IPS-18a (cell line): ENCODE measurements at regions not wholly inside any gene's neighbourhood (a gene's known extent, or its start where the extent isn't known, plus 50 kb on each side); places are given as distances from the start of the nearest gene placed in this dataset.
"Not testable (repeated sequence)": the region's sequence is repeated elsewhere in the genome, so short reads cannot be mapped to it uniquely, and the experiment has no call there.

Source experiments
- H3K27ac ChIP-seq: one replicate; pipeline ENCODE4 v1.5.1; 2013; ENCODE audit warnings: low read length
- H3K27me3 ChIP-seq: one replicate; pipeline ENCODE4 v1.6.1; 2013; ENCODE audit warnings: mild to moderate bottlenecking, low read length; ENCODE audit not compliant: control insufficient read depth, insufficient read depth
- H3K36me3 ChIP-seq: one replicate; pipeline ENCODE4 v1.6.1; 2013; ENCODE audit warnings: low read depth, low read length; ENCODE audit not compliant: control insufficient read depth
- H3K4me1 ChIP-seq: one replicate; pipeline ENCODE4 v1.6.1; 2013; ENCODE audit warnings: low read depth, low read length; ENCODE audit not compliant: control insufficient read depth
- H3K4me3 ChIP-seq: one replicate; pipeline ENCODE4 v1.5.1; 2013; ENCODE audit warnings: low read length
- H3K9ac ChIP-seq: one replicate; pipeline ENCODE4 v1.6.1; 2013; ENCODE audit warnings: mild to moderate bottlenecking, low read length, moderate library complexity
- H3K9me3 ChIP-seq: one replicate; pipeline ENCODE4 v1.6.1; 2013; ENCODE audit warnings: low read depth, low read length; ENCODE audit not compliant: control insufficient read depth

GRCh38 chr5:14992751-14993458, 121.3 kb upstream of the ANKH start:
- H3K36me3 ChIP-seq, H3K27ac ChIP-seq, H3K4me3 ChIP-seq, H3K9me3 ChIP-seq, H3K4me1 ChIP-seq, H3K27me3 ChIP-seq, H3K9ac ChIP-seq: not testable (repeated sequence)

- Histone ChIP-seq H3K27me3 (no peaks in the 10 kb centered on the region), H3K9ac (no peak overlapping the region), H3K27ac (no peak overlapping the region), H3K9me3 (no peaks in the 10 kb centered on the region), H3K36me3 (no peaks in the 10 kb centered on the region), H3K4me3 (no peak overlapping the region), H3K4me1 (no peaks in the 10 kb centered on the region)
These were observed 116.6 kb upstream of the ANKH start for GRCh38 chr5:14988223-14988622.

- Histone ChIP-seq H3K4me1 (no peaks in the 10 kb centered on the region), H3K27me3 (no peaks in the 10 kb centered on the region), H3K27ac (no peak overlapping the region), H3K9me3 (no peaks in the 10 kb centered on the region), H3K36me3 (no peaks in the 10 kb centered on the region), H3K9ac (no peak overlapping the region), H3K4me3 (no peak overlapping the region)
These were observed 114.8 kb upstream of the ANKH start for GRCh38 chr5:14986413-14986812.

GRCh38 chr5:14983666-14984441, 112.3 kb upstream of the ANKH start:
- Histone ChIP-seq H3K36me3 (no peaks in the 10 kb centered on the region), H3K27ac (no peak overlapping the region), H3K4me3 (no peak overlapping the region), H3K9ac (no peak overlapping the region), H3K9me3 (no peaks in the 10 kb centered on the region), H3K4me1 (no peaks in the 10 kb centered on the region), H3K27me3 (no peaks in the 10 kb centered on the region)

- Histone ChIP-seq H3K27ac (no peak overlapping the region), H3K4me1 (no peaks in the 10 kb centered on the region), H3K4me3 (no peak overlapping the region), H3K36me3 (no peaks in the 10 kb centered on the region), H3K9me3 (peaks cover 4% of the 10 kb centered on the region), H3K27me3 (no peaks in the 10 kb centered on the region), H3K9ac (no peak overlapping the region)
These were observed 109.1 kb upstream of the ANKH start for GRCh38 chr5:14980698-14981097.

- Histone ChIP-seq H3K9ac (no peak overlapping the region), H3K9me3 (peaks cover 4% of the 10 kb centered on the region), H3K36me3 (no peaks in the 10 kb centered on the region), H3K4me1 (no peaks in the 10 kb centered on the region), H3K27ac (no peak overlapping the region), H3K4me3 (no peak overlapping the region), H3K27me3 (no peaks in the 10 kb centered on the region)
These were observed 105.6 kb upstream of the ANKH start for GRCh38 chr5:14977058-14977685.

- no peak overlapping the region for H3K4me3 ChIP-seq
- no peaks in the 10 kb centered on the region for H3K4me1 ChIP-seq
- no peaks in the 10 kb centered on the region for H3K27me3 ChIP-seq
These were observed 104.9 kb upstream of the ANKH start for GRCh38 chr5:14976486-14976885.

GRCh38 chr5:14971873-14972272, 100.3 kb upstream of the ANKH start:
- H3K9me3 ChIP-seq, result no peaks in the 10 kb centered on the region

More at GRCh38 chr5:14976486-14976885, 104.9 kb upstream of the ANKH start:
- no peaks in the 10 kb centered on the region for H3K36me3 ChIP-seq
- H3K9ac ChIP-seq, result no peak overlapping the region
- peaks cover 4% of the 10 kb centered on the region for H3K9me3 ChIP-seq
- H3K27ac ChIP-seq, result no peak overlapping the region

GRCh38 chr5:14968796-14969195, 97.2 kb upstream of the ANKH start:
- no peaks in the 10 kb centered on the region for H3K9me3 ChIP-seq
- no peaks in the 10 kb centered on the region for H3K27me3 ChIP-seq
- H3K4me3 ChIP-seq, result no peak overlapping the region
- no peaks in the 10 kb centered on the region for H3K36me3 ChIP-seq
- H3K9ac ChIP-seq, result no peak overlapping the region
- H3K27ac ChIP-seq, result no peak overlapping the region
- no peaks in the 10 kb centered on the region for H3K4me1 ChIP-seq

More at GRCh38 chr5:14971873-14972272, 100.3 kb upstream of the ANKH start:
- Histone ChIP-seq H3K4me3 (no peak overlapping the region), H3K27me3 (no peaks in the 10 kb centered on the region), H3K36me3 (no peaks in the 10 kb centered on the region), H3K4me1 (no peaks in the 10 kb centered on the region), H3K27ac (no peak overlapping the region), H3K9ac (no peak overlapping the region)

- H3K9ac ChIP-seq, result no peak overlapping the region
- H3K9me3 ChIP-seq, result no peaks in the 10 kb centered on the region
- no peaks in the 10 kb centered on the region for H3K27me3 ChIP-seq
- H3K4me1 ChIP-seq, result no peaks in the 10 kb centered on the region
- no peak overlapping the region for H3K27ac ChIP-seq
- no peak overlapping the region for H3K4me3 ChIP-seq
- H3K36me3 ChIP-seq, result no peaks in the 10 kb centered on the region
These were observed 95.6 kb upstream of the ANKH start for GRCh38 chr5:14967166-14967565.

GRCh38 chr5:14965815-14966214, 94.2 kb upstream of the ANKH start:
- Histone ChIP-seq H3K9me3 (no peaks in the 10 kb centered on the region), H3K4me1 (no peaks in the 10 kb centered on the region), H3K27me3 (no peaks in the 10 kb centered on the region), H3K9ac (no peak overlapping the region), H3K27ac (no peak overlapping the region), H3K36me3 (no peaks in the 10 kb centered on the region), H3K4me3 (no peak overlapping the region)
